ENCODE measurements at regions not wholly inside any gene's neighbourhood (a gene's known extent, or its start where the extent isn't known, plus 50 kb on each side); places are given as distances from the start of the nearest gene placed in this dataset.

DNA sequence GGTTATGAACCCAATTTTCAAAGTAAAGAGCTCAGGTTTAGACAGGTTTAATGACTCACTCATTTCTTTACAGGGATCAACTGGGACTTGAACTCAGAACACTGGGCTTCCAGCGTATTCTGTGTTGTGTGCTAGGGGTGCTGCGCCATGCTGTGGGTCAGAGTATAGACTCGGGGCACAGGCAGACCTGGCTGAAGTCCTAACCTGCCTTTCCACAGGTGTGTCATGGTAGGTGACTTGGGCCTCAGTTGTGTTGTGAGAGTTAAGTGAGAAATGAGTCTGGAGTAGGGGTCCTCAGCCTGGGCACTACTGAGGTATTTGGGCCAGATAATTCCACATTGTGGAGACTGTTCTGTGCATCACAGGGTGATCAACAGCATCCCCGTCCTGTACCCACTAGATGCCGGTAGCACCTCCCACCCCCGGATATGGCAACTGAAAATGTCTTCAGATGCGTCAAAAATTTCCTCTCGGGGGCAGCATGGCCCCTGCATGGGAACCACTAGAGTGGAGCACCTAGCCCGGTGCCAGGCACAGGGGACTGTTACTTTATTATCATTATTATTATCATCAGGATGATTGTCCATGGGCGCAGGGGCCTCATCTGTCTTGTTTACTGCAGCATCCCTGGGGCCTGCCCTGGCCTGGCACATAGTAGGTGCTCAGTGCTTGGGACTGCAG is 575.5 kb downstream of the PTPRU start:
- no peaks in the 10 kb centered on the region for H3K27me3 ChIP-seq (ENCODE audit: insufficient read depth, low read length, poor library complexity, severe bottlenecking)
- no peaks in the 10 kb centered on the region for H3K9me3 ChIP-seq (ENCODE audit: insufficient read depth, low read depth, low read length)
- H2AFZ ChIP-seq (ENCODE audit: low read length): no peak overlapping the region
- H4K20me1 ChIP-seq (ENCODE audit: insufficient read depth, low read length, poor library complexity, severe bottlenecking): no peaks in the 10 kb centered on the region
- H3K4me2 ChIP-seq (ENCODE audit: low read depth, low read length, poor library complexity, severe bottlenecking): no peak overlapping the region
- H3K9me2 ChIP-seq (replicated peaks; ENCODE audit: low read depth, low read length): no peaks in the 10 kb centered on the region
- H3K9ac ChIP-seq (ENCODE audit: low read depth, low read length, poor library complexity, severe bottlenecking): no peak overlapping the region
- no peaks in the 10 kb centered on the region for H3K79me2 ChIP-seq (ENCODE audit: insufficient read depth, low read length)
- no peaks in the 10 kb centered on the region for H3F3A ChIP-seq (ENCODE audit: low read depth)
- TF ChIP-seq, protein P1, sequence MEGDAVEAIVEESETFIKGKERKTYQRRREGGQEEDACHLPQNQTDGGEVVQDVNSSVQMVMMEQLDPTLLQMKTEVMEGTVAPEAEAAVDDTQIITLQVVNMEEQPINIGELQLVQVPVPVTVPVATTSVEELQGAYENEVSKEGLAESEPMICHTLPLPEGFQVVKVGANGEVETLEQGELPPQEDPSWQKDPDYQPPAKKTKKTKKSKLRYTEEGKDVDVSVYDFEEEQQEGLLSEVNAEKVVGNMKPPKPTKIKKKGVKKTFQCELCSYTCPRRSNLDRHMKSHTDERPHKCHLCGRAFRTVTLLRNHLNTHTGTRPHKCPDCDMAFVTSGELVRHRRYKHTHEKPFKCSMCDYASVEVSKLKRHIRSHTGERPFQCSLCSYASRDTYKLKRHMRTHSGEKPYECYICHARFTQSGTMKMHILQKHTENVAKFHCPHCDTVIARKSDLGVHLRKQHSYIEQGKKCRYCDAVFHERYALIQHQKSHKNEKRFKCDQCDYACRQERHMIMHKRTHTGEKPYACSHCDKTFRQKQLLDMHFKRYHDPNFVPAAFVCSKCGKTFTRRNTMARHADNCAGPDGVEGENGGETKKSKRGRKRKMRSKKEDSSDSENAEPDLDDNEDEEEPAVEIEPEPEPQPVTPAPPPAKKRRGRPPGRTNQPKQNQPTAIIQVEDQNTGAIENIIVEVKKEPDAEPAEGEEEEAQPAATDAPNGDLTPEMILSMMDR (conservative IDR thresholded peaks at IDR 0.05; ENCODE audit: low read length): no peak
- TF ChIP-seq EZH2phosphoT487 (IDR thresholded peaks at IDR 0.05; ENCODE audit: borderline replicate concordance): no peak
- H3K4me3 ChIP-seq (ENCODE audit: low read length, poor library complexity, severe bottlenecking): no peak overlapping the region
- no peaks in the 10 kb centered on the region for H3K36me3 ChIP-seq (ENCODE audit: insufficient read depth, low read length)
- H3K4me1 ChIP-seq (ENCODE audit: insufficient read depth, low read length, poor library complexity, severe bottlenecking): no peaks in the 10 kb centered on the region

DNA sequence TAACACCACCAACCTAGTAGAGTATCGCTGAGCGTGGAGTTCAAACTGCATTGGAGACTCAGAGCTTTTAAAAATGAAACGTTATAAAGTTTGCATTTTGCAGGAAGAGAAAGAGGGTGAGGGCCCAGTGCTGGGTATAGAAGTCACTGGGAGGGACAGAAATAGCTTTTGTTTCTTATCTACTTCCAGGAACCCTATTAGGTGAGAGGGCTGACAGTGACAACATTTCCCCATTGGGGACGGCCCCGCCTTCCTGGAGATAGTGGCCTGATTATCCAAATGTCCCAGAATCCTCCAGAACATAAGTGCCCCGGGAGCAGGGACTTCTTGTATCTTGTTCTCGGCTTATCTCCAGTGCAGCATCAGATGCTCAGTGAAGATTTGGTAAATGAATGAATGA is 574.9 kb downstream of the PTPRU start:
- Histone ChIP-seq H3K9ac (ENCODE audit: low read depth, low read length, poor library complexity, severe bottlenecking) (no peak overlapping the region), H2AFZ (ENCODE audit: low read length) (no peak overlapping the region), H3K27me3 (ENCODE audit: insufficient read depth, low read length, poor library complexity, severe bottlenecking) (no peaks in the 10 kb centered on the region), H3K36me3 (ENCODE audit: insufficient read depth, low read length) (no peaks in the 10 kb centered on the region), H3K9me2 (replicated peaks; ENCODE audit: low read depth, low read length) (no peaks in the 10 kb centered on the region), H4K20me1 (ENCODE audit: insufficient read depth, low read length, poor library complexity, severe bottlenecking) (no peaks in the 10 kb centered on the region), H3F3A (ENCODE audit: low read depth) (no peaks in the 10 kb centered on the region), H3K4me1 (ENCODE audit: insufficient read depth, low read length, poor library complexity, severe bottlenecking) (no peaks in the 10 kb centered on the region), H3K4me3 (ENCODE audit: low read length, poor library complexity, severe bottlenecking) (no peak overlapping the region), H3K79me2 (ENCODE audit: insufficient read depth, low read length) (no peaks in the 10 kb centered on the region), H3K4me2 (ENCODE audit: low read depth, low read length, poor library complexity, severe bottlenecking) (no peak overlapping the region), H3K9me3 (ENCODE audit: insufficient read depth, low read depth, low read length) (no peaks in the 10 kb centered on the region)
- TF ChIP-seq, protein P1 (conservative IDR thresholded peaks at IDR 0.05; ENCODE audit: low read length): no peak
- TF ChIP-seq EZH2phosphoT487 (IDR thresholded peaks at IDR 0.05; ENCODE audit: borderline replicate concordance): no peak

DNA sequence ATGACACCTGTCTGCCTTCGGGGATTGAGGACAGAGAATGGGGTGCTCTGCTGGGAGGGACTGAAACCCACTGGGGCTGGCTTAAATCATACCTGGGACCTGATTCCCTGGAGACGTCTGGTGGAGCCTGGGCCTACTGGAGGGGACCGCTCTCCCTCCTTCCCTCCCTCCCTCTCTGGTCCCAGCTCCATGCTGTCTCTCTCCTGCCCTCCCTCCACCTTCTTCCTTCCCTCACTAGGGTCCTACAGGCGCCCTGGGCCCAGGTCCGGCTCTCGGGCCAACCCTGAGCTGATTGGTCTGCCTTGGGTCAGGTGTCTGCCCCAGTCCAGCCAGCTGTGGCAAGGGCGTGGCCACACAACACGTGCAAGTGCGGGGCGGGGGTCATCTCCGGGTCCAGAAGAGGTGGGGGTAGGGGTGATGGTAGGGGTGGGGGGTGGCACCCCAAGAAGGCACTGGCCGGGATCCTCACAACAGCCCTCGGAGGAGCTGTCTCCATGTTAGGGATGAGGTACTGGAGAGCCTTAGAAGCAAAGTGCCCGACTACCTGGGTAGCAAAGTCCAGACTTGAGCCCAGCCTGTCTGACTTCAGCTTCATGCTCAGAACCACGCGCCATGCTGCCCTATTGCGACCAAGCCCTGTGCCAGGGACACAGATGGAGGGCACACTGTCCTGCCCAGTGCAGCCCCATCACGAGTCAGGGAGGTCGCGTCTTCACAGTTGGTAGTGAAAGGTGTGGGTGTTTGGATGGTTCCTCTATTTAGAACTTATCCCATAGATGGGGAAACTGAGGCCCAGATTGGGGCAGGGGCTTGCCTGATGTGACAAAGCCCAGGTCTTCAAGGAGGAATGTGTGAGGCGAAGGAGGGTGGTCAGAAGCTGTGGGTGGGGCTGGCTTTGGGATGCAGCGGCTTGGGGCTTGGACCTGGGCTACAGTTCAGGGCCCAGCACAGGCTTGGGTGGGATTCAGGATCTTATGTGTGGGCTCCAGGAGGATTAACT is 574.1 kb downstream of the PTPRU start:
- Histone ChIP-seq H3K79me2 (ENCODE audit: insufficient read depth, low read length) (no peaks in the 10 kb centered on the region), H3K27me3 (ENCODE audit: insufficient read depth, low read length, poor library complexity, severe bottlenecking) (no peaks in the 10 kb centered on the region), H3K4me1 (ENCODE audit: insufficient read depth, low read length, poor library complexity, severe bottlenecking) (no peaks in the 10 kb centered on the region), H3K9me2 (replicated peaks; ENCODE audit: low read depth, low read length) (no peaks in the 10 kb centered on the region), H3K4me3 (ENCODE audit: low read length, poor library complexity, severe bottlenecking) (no peak overlapping the region), H2AFZ (ENCODE audit: low read length) (no peak overlapping the region), H3K9me3 (ENCODE audit: insufficient read depth, low read depth, low read length) (no peaks in the 10 kb centered on the region), H3F3A (ENCODE audit: low read depth) (no peaks in the 10 kb centered on the region), H4K20me1 (ENCODE audit: insufficient read depth, low read length, poor library complexity, severe bottlenecking) (no peaks in the 10 kb centered on the region), H3K36me3 (ENCODE audit: insufficient read depth, low read length) (no peaks in the 10 kb centered on the region), H3K4me2 (ENCODE audit: low read depth, low read length, poor library complexity, severe bottlenecking) (no peak overlapping the region), H3K9ac (ENCODE audit: low read depth, low read length, poor library complexity, severe bottlenecking) (no peak overlapping the region)
- TF ChIP-seq, protein P1 (conservative IDR thresholded peaks at IDR 0.05; ENCODE audit: low read length): no peak
- no peak for TF ChIP-seq EZH2phosphoT487 (IDR thresholded peaks at IDR 0.05; ENCODE audit: borderline replicate concordance)
